OCI-LY3 (cell line): ENCODE measurements at regions not wholly inside any gene's neighbourhood (a gene's known extent, or its start where the extent isn't known, plus 50 kb on each side); places are given as distances from the start of the nearest gene placed in this dataset.

Experiments used
- H2AFZ ChIP-seq: fragments of 200-600, 300-600 bp; shearing (Covaris generic); 2 replicates; pipeline ENCODE4 v1.6.0; 2014; ENCODE audit warnings: antibody characterized with exemption, low read depth, low read length
- H3K27ac ChIP-seq: fragments of 200-600, 300-600 bp; sonication (generic); 2 replicates; pipeline ENCODE4 v1.5.1; 2014; ENCODE audit warnings: mild to moderate bottlenecking, low read length, moderate library complexity, mixed read lengths
- H3K27me3 ChIP-seq: fragments of 200-600, 300-600 bp; sonication (generic); 2 replicates; pipeline ENCODE4 v1.6.1; 2014; ENCODE audit warnings: low read depth, low read length, mixed read lengths
- H3K36me3 ChIP-seq: fragments of 200-600, 300-600 bp; sonication (generic); replicated peaks from 2 replicates; pipeline ENCODE3; 2014; ENCODE audit warnings: low read depth, low read length, mixed read lengths
- H3K4me1 ChIP-seq: fragments of 300-600, 200-600 bp; sonication (generic); 2 replicates; pipeline ENCODE4 v1.6.1; 2014; ENCODE audit warnings: low read length, mixed read lengths
- H3K4me2 ChIP-seq: fragments of 200-600, 300-600 bp; sonication (generic); 2 replicates; pipeline ENCODE4 v1.6.1; 2014; ENCODE audit warnings: low read length, mixed read lengths
- H3K4me3 ChIP-seq: fragments of 300-600, 200-600 bp; sonication (generic); 2 replicates; pipeline ENCODE4 v1.5.1; 2014; ENCODE audit warnings: antibody characterized with exemption, mild to moderate bottlenecking, low read length, moderate library complexity
- H3K79me2 ChIP-seq: fragments of 300-600, 200-600 bp; shearing (Covaris generic); 2 replicates; pipeline ENCODE4 v1.6.1; 2014; ENCODE audit warnings: mild to moderate bottlenecking, low read length, mixed read lengths
- H3K9ac ChIP-seq: fragments of 300-600, 200-600 bp; shearing (Covaris generic); 2 replicates; pipeline ENCODE4 v1.6.0; 2014; ENCODE audit warnings: mild to moderate bottlenecking, low read length, moderate library complexity
- H3K9me3 ChIP-seq: fragments of 200-600, 300-600 bp; shearing (Covaris generic); 2 replicates; pipeline ENCODE4 v1.6.1; 2014; ENCODE audit warnings: low read length, mixed read lengths; ENCODE audit not compliant: insufficient read depth
- H4K20me1 ChIP-seq: fragments of 200-600, 300-600 bp; sonication (generic); 2 replicates; pipeline ENCODE4 v1.6.1; 2016; ENCODE audit warnings: low read length, mixed read lengths; ENCODE audit not compliant: insufficient read depth
- EZH2phosphoT487 ChIP-seq: fragments of 200-600 bp; shearing (Covaris generic); IDR thresholded peaks from 2 replicates; pipeline ENCODE4 v1.6.1; 2018; ENCODE audit warnings: antibody characterized with exemption, mixed run types, low read depth
- TF ChIP-seq, protein P1 (sequence below): fragments of 200-600, 300-600 bp; sonication (generic); IDR thresholded peaks from 2 replicates; pipeline ENCODE4 v1.5.1; 2014; ENCODE audit warnings: antibody characterized with exemption, low read length, low read depth

DNA sequence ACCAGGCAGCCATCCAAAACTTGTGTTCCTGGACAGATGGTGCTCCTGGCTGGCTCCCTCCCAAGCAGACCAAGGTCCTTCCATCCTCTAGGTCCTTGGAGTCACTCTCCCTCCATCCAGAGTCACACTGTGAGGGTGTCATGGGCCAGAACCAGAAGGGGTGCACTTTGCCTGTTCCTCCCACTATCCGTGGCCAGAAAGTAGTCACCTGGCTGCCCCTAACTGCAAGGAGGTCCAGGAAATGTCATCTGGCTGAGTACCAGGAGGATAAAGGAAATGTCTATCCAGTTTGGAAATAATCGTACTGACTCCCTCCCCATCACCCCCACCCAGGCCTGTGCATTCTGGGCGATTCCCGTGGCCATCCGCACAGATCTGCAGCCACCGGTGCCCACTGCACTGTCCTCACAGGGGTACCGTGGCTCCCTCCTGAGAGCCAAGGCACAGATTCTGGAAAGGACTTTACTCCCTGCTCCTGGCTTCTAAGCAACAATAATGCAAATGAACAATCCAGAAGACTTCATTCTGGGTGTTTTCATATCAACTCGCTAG is 253.2 kb downstream of the NPHP4 start:
- no peak overlapping the region for H3K4me3 ChIP-seq
- no peaks in the 10 kb centered on the region for H3K9me3 ChIP-seq
- no peak for TF ChIP-seq EZH2phosphoT487
- TF ChIP-seq, protein P1, sequence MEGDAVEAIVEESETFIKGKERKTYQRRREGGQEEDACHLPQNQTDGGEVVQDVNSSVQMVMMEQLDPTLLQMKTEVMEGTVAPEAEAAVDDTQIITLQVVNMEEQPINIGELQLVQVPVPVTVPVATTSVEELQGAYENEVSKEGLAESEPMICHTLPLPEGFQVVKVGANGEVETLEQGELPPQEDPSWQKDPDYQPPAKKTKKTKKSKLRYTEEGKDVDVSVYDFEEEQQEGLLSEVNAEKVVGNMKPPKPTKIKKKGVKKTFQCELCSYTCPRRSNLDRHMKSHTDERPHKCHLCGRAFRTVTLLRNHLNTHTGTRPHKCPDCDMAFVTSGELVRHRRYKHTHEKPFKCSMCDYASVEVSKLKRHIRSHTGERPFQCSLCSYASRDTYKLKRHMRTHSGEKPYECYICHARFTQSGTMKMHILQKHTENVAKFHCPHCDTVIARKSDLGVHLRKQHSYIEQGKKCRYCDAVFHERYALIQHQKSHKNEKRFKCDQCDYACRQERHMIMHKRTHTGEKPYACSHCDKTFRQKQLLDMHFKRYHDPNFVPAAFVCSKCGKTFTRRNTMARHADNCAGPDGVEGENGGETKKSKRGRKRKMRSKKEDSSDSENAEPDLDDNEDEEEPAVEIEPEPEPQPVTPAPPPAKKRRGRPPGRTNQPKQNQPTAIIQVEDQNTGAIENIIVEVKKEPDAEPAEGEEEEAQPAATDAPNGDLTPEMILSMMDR = no peak
- H4K20me1 ChIP-seq = no peaks in the 10 kb centered on the region
- H3K4me2 ChIP-seq = no peak overlapping the region
- no peak overlapping the region for H2AFZ ChIP-seq
- no peaks in the 10 kb centered on the region for H3K4me1 ChIP-seq
- no peaks in the 10 kb centered on the region for H3K36me3 ChIP-seq
- no peaks in the 10 kb centered on the region; the same call in 1 of the 2 replicates for H3K27me3 ChIP-seq
- no peak overlapping the region for H3K9ac ChIP-seq
- no peak overlapping the region for H3K27ac ChIP-seq
- H3K79me2 ChIP-seq = no peaks in the 10 kb centered on the region

DNA sequence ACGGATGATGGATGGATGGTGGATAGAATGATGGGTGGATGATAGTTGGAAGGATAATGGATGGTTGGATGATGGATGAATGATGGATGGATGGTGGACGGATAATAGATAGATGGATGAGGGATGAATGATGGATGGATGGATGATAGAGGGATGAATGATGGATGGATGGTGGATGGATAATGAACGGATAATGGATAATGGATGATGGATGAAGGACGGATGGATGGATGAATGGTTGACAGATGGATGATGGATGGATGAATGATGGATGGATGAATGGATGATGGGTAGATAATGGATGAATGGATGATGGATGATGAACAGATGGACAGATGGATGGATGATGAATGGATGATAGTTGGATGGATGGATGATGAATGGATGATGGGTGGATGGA is 255.1 kb downstream of the NPHP4 start:
- Histone ChIP-seq H3K9me3 (no peaks in the 10 kb centered on the region), H4K20me1 (no peaks in the 10 kb centered on the region), H3K27ac (no peak overlapping the region), H2AFZ (no peak overlapping the region), H3K4me3 (no peak overlapping the region), H3K27me3 (no peaks in the 10 kb centered on the region; the same call in 1 of the 2 replicates), H3K4me2 (no peak overlapping the region), H3K36me3 (no peaks in the 10 kb centered on the region), H3K4me1 (no peaks in the 10 kb centered on the region), H3K9ac (no peak overlapping the region), H3K79me2 (no peaks in the 10 kb centered on the region)
- TF ChIP-seq, protein P1 = no peak
- TF ChIP-seq EZH2phosphoT487 = no peak

DNA sequence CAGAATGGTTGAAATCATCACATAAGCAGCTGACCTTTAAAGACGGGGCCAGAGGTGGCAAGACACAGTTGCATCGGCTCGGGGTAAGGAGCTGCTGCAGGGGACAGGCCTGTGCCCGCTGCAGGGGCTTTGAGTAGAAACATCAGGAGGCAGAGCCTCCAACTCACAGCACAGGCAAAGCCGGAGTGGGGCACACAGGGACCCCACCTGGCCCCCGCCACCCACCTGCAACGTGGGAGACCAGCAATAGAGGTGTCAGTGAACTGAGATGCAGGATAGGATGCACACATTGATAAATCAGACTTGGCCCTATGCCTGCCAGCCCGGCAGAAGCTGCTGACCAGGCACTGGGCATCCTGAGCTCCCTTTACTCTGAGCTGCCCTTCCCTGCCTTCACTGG is 257.2 kb downstream of the NPHP4 start:
- Histone ChIP-seq H3K27me3 (no peaks in the 10 kb centered on the region; the same call in 1 of the 2 replicates), H3K4me3 (no peak overlapping the region), H3K36me3 (no peaks in the 10 kb centered on the region), H4K20me1 (no peaks in the 10 kb centered on the region), H3K9me3 (no peaks in the 10 kb centered on the region), H3K27ac (no peak overlapping the region), H2AFZ (no peak overlapping the region), H3K4me2 (no peak overlapping the region), H3K4me1 (no peaks in the 10 kb centered on the region), H3K9ac (no peak overlapping the region), H3K79me2 (no peaks in the 10 kb centered on the region)
- no peak for TF ChIP-seq EZH2phosphoT487
- TF ChIP-seq, protein P1 = no peak

DNA sequence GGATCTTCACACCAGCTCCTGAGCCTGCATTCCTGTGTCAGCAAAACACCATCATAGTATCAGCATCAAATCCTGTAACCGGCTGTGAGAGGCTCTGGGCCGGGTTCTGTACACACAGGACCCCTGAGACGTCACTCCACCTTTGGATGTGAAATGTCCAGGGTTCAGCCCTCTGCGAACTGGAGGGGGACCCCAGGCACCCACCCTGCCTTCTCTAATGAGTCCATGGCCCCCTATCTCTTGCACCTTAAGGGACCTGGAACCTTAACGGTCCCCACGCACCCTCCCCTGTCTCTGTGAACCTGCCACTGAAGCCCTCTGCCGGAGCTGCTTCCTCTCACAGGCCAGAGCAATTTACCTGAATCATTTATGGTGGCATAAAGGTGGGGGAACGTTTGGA is 257.8 kb downstream of the NPHP4 start:
- Histone ChIP-seq H3K4me3 (no peak overlapping the region), H3K79me2 (no peaks in the 10 kb centered on the region), H3K9me3 (no peaks in the 10 kb centered on the region), H3K9ac (no peak overlapping the region), H3K27me3 (peaks cover 4% of the 10 kb centered on the region; the same call in 1 of the 2 replicates), H3K4me1 (no peaks in the 10 kb centered on the region), H4K20me1 (no peaks in the 10 kb centered on the region), H3K27ac (no peak overlapping the region), H3K4me2 (no peak overlapping the region), H3K36me3 (no peaks in the 10 kb centered on the region), H2AFZ (no peak overlapping the region)
- no peak for TF ChIP-seq EZH2phosphoT487
- TF ChIP-seq, protein P1 = no peak
